ENCODE measurements at regions not wholly inside any gene's neighbourhood (a gene's known extent, or its start where the extent isn't known, plus 50 kb on each side); places are given as distances from the start of the nearest gene placed in this dataset.
A peak's percentile ranks its signal among the peaks of the same experiment; 100 is the strongest.

- Histone ChIP-seq H3K27ac (no peak overlapping the region), H3K4me3 (no peak overlapping the region), H3K9me3 (no peaks in the 10 kb centered on the region), H3K27me3 (no peaks in the 10 kb centered on the region), H3K36me3 (no peaks in the 10 kb centered on the region), H3K4me1 (no peaks in the 10 kb centered on the region)
- ATAC-seq (no peak), DNase-seq (no peak)
- intact Hi-C loops (cut with DNase I): no loop called here
- TF ChIP-seq CTCF (IDR thresholded peaks at IDR 0.05): no peak
Measured at GRCh38 chr19:30906871-30907270, 442.4 kb downstream of the TSHZ3 start.

GRCh38 chr19:30900051-30900450, 449.2 kb downstream of the TSHZ3 start:
- no peaks in the 10 kb centered on the region for H3K27me3 ChIP-seq
- no peak overlapping the region for H3K27ac ChIP-seq
- intact Hi-C loops (cut with DNase I): no loop called here
- no peaks in the 10 kb centered on the region for H3K9me3 ChIP-seq
- no peak overlapping the region for H3K4me3 ChIP-seq
- H3K4me1 ChIP-seq: no peaks in the 10 kb centered on the region
- DNase-seq (no peak), ATAC-seq (no peak)
- TF ChIP-seq CTCF (IDR thresholded peaks at IDR 0.05): no peak
- no peaks in the 10 kb centered on the region for H3K36me3 ChIP-seq

GRCh38 chr19:30898353-30899103, 450.7 kb downstream of the TSHZ3 start:
- H3K36me3 ChIP-seq: no peaks in the 10 kb centered on the region
- H3K4me1 ChIP-seq: no peaks in the 10 kb centered on the region
- intact Hi-C loops (cut with DNase I): no loop called here
- no peaks in the 10 kb centered on the region for H3K9me3 ChIP-seq
- ATAC-seq (no peak), DNase-seq (no peak)
- no peak overlapping the region for H3K4me3 ChIP-seq
- H3K27ac ChIP-seq: no peak overlapping the region
- TF ChIP-seq CTCF (IDR thresholded peaks at IDR 0.05): no peak
- no peaks in the 10 kb centered on the region for H3K27me3 ChIP-seq

- no peak overlapping the region for H3K4me3 ChIP-seq
- H3K36me3 ChIP-seq: no peaks in the 10 kb centered on the region
- intact Hi-C loops (cut with DNase I): no loop called here
- TF ChIP-seq CTCF (IDR thresholded peaks at IDR 0.05): no peak
- H3K27me3 ChIP-seq: no peaks in the 10 kb centered on the region
- H3K9me3 ChIP-seq: no peaks in the 10 kb centered on the region
- H3K27ac ChIP-seq: no peak overlapping the region
- no peak for ATAC-seq
- no peaks in the 10 kb centered on the region for H3K4me1 ChIP-seq
- no peak for DNase-seq
Measured at GRCh38 chr19:30897553-30897952, 451.7 kb downstream of the TSHZ3 start.

GRCh38 chr19:30897034-30897433, 452.2 kb downstream of the TSHZ3 start:
- H3K4me1 ChIP-seq: no peaks in the 10 kb centered on the region
- no peak overlapping the region for H3K4me3 ChIP-seq
- H3K27ac ChIP-seq: no peak overlapping the region
- intact Hi-C loops (cut with DNase I): no loop called here
- H3K9me3 ChIP-seq: no peaks in the 10 kb centered on the region
- H3K36me3 ChIP-seq: no peaks in the 10 kb centered on the region
- DNase-seq (no peak), ATAC-seq (peak; percentile 16)
- TF ChIP-seq CTCF (IDR thresholded peaks at IDR 0.05): no peak
- H3K27me3 ChIP-seq: no peaks in the 10 kb centered on the region

GRCh38 chr19:30896554-30896953, 452.7 kb downstream of the TSHZ3 start:
- DNase-seq (no peak), ATAC-seq (no peak)
- intact Hi-C loops (cut with DNase I): no loop called here
- no peak overlapping the region for H3K4me3 ChIP-seq
- no peaks in the 10 kb centered on the region for H3K27me3 ChIP-seq
- no peak for TF ChIP-seq CTCF (IDR thresholded peaks at IDR 0.05)
- H3K27ac ChIP-seq: no peak overlapping the region
- H3K36me3 ChIP-seq: no peaks in the 10 kb centered on the region
- no peaks in the 10 kb centered on the region for H3K9me3 ChIP-seq
- no peaks in the 10 kb centered on the region for H3K4me1 ChIP-seq
